ENCODE measurements at regions not wholly inside any gene's neighbourhood (a gene's known extent, or its start where the extent isn't known, plus 50 kb on each side); places are given as distances from the start of the nearest gene placed in this dataset.

- TF ChIP-seq CTCF (conservative IDR thresholded peaks at IDR 0.05 in 1 of 2, IDR thresholded peaks at IDR 0.05 in 1 of 2; ENCODE audit: extremely low read depth in 1 of 2, insufficient read depth in 1 of 2, low read depth in 1 of 2, low read length in 2 of 2) (no peak), EZH2 (IDR thresholded peaks at IDR 0.05; ENCODE audit: borderline replicate concordance, low read length) (no peak)
These were observed 205.4 kb upstream of the CST7 start for GRCh38 chr20:24743641-24744040.
